ENCODE measurements at regions not wholly inside any gene's neighbourhood (a gene's known extent, or its start where the extent isn't known, plus 50 kb on each side); places are given as distances from the start of the nearest gene placed in this dataset.

GRCh38 chr1:82223091-82223490, 422.4 kb downstream of the ADGRL2 start:
- DNase-seq = no peak

- DNase-seq = no peak
These were observed 421.0 kb downstream of the ADGRL2 start for GRCh38 chr1:82221721-82222120.

- no peak for DNase-seq
These were observed 420.0 kb downstream of the ADGRL2 start for GRCh38 chr1:82220754-82221153.

GRCh38 chr1:82219841-82220240, 419.1 kb downstream of the ADGRL2 start:
- DNase-seq = no peak

GRCh38 chr1:82218846-82219245, 418.1 kb downstream of the ADGRL2 start:
- DNase-seq = no peak

GRCh38 chr1:82215853-82216175, 415.1 kb downstream of the ADGRL2 start:
- DNase-seq = no peak

GRCh38 chr1:82215056-82215852, 414.5 kb downstream of the ADGRL2 start:
- DNase-seq = no peak

GRCh38 chr1:82214606-82215005, 413.9 kb downstream of the ADGRL2 start:
- no peak for DNase-seq

GRCh38 chr1:82197606-82198005, 396.9 kb downstream of the ADGRL2 start:
- DNase-seq = no peak

GRCh38 chr1:82195245-82195644, 394.5 kb downstream of the ADGRL2 start:
- DNase-seq = no peak

- no peak for DNase-seq
These were observed 384.4 kb downstream of the ADGRL2 start for GRCh38 chr1:82185084-82185483.

GRCh38 chr1:82181846-82182245, 381.1 kb downstream of the ADGRL2 start:
- no peak for DNase-seq

- no peak for DNase-seq
These were observed 378.4 kb downstream of the ADGRL2 start for GRCh38 chr1:82179131-82179530.

GRCh38 chr1:82177192-82177591, 376.5 kb downstream of the ADGRL2 start:
- DNase-seq = no peak

- DNase-seq = no peak
These were observed 371.2 kb downstream of the ADGRL2 start for GRCh38 chr1:82171955-82172354.

- no peak for DNase-seq
These were observed 367.7 kb downstream of the ADGRL2 start for GRCh38 chr1:82168482-82168881.

GRCh38 chr1:82165304-82165703, 364.6 kb downstream of the ADGRL2 start:
- no peak for DNase-seq

- no peak for DNase-seq
These were observed 362.0 kb downstream of the ADGRL2 start for GRCh38 chr1:82162486-82163420.

- peak in 1 of 3 donors; percentile 24 for DNase-seq
These were observed 361.0 kb downstream of the ADGRL2 start for GRCh38 chr1:82161700-82162141.

GRCh38 chr1:82160903-82161302, 360.2 kb downstream of the ADGRL2 start:
- no peak for DNase-seq

GRCh38 chr1:82160036-82160435, 359.3 kb downstream of the ADGRL2 start:
- peak; percentile 47 to 84 (median 81) for DNase-seq

GRCh38 chr1:82158981-82159380, 358.2 kb downstream of the ADGRL2 start:
- peak; percentile 5 to 57 (median 52) for DNase-seq

- DNase-seq = no peak
These were observed 353.7 kb downstream of the ADGRL2 start for GRCh38 chr1:82154219-82154970.

Measured in suppressor macrophage treated with lipopolysaccharide for 1 hour (primary cell).